Mucosa of descending colon (tissue), 3 donors: ENCODE measurements at regions not wholly inside any gene's neighbourhood (a gene's known extent, or its start where the extent isn't known, plus 50 kb on each side); places are given as distances from the start of the nearest gene placed in this dataset.

Source experiments
- ATAC-seq: fragments of 200-7000 bp; cut with Tn5 transposase; one replicate; pipeline ENCODE4 v1.9.1; 2020; ENCODE audit warnings: mild to moderate bottlenecking, moderate library complexity
- DNase-seq, 3 donors: peaks; one replicate each; pipeline ENCODE4 v3.0.0-alpha.2; 2020
- H3K36me3 ChIP-seq: fragments of 200-600 bp; one replicate; pipeline ENCODE4 v1.8.0; 2021; ENCODE audit warnings: low read depth, mild to moderate bottlenecking
- H3K4me1 ChIP-seq: fragments of 200-600 bp; one replicate; pipeline ENCODE4 v1.8.0; 2021; ENCODE audit warnings: low read depth, mild to moderate bottlenecking
- H3K4me3 ChIP-seq: fragments of 200-600 bp; one replicate; pipeline ENCODE4 v1.8.0; 2021; ENCODE audit warnings: mild to moderate bottlenecking
- H3K9me3 ChIP-seq: fragments of 200-600 bp; one replicate; pipeline ENCODE4 v1.8.0; 2021; ENCODE audit warnings: mild to moderate bottlenecking
- CTCF ChIP-seq: fragments of 200-600 bp; IDR thresholded peaks from one replicate; pipeline ENCODE4 v1.8.0; 2022; ENCODE audit warnings: antibody characterized with exemption, mild to moderate bottlenecking
- intact Hi-C, 2 donors: fragments of 100-400 bp; cut with DNase I in 1 of 2; cut with micrococcal nuclease in 1 of 2; formaldehyde crosslinking; loops; one replicate each; pipeline versions ENCODE4 v1.11.0 to v1.11.1; 2022; cut with DNase I, micrococcal nuclease
- donor health status: DM: no; HTN: no; CAD: no; lungs with moderate emphysema.
- donor health status: DM: no; HTN: no; CAD: no.
- donor health status: DM: no; HTN: yes; CAD: no.

GRCh38 chr3:137514853-137515252 lies 249.3 kb upstream of the SOX14 start:
- DNase-seq (no peak), ATAC-seq (no peak)
- TF ChIP-seq CTCF: no peak
- H3K4me3 ChIP-seq: no peak overlapping the region
- H3K9me3 ChIP-seq: no peaks in the 10 kb centered on the region
- H3K36me3 ChIP-seq: no peaks in the 10 kb centered on the region
- intact Hi-C loops: no loop called here
- no peaks in the 10 kb centered on the region for H3K4me1 ChIP-seq

- ATAC-seq (no peak), DNase-seq (no peak)
- no peak for TF ChIP-seq CTCF
- Histone ChIP-seq H3K36me3 (no peaks in the 10 kb centered on the region), H3K4me1 (no peaks in the 10 kb centered on the region), H3K4me3 (no peak overlapping the region), H3K9me3 (no peaks in the 10 kb centered on the region)
- intact Hi-C loops: no loop called here
Measured at GRCh38 chr3:137519602-137520001, 244.5 kb upstream of the SOX14 start.

GRCh38 chr3:137524751-137525150 lies 239.4 kb upstream of the SOX14 start:
- Histone ChIP-seq H3K36me3 (no peaks in the 10 kb centered on the region), H3K4me3 (no peak overlapping the region), H3K9me3 (no peaks in the 10 kb centered on the region), H3K4me1 (no peaks in the 10 kb centered on the region)
- ATAC-seq (no peak), DNase-seq (no peak)
- no peak for TF ChIP-seq CTCF
- intact Hi-C loops: no loop called here

GRCh38 chr3:137525471-137525870 lies 238.6 kb upstream of the SOX14 start:
- Histone ChIP-seq H3K4me1 (no peaks in the 10 kb centered on the region), H3K9me3 (no peaks in the 10 kb centered on the region), H3K4me3 (no peak overlapping the region), H3K36me3 (no peaks in the 10 kb centered on the region)
- DNase-seq (no peak), ATAC-seq (no peak)
- TF ChIP-seq CTCF: no peak
- intact Hi-C loops: no loop called here

GRCh38 chr3:137542049-137542448 lies 222.1 kb upstream of the SOX14 start:
- DNase-seq (no peak), ATAC-seq (no peak)
- Histone ChIP-seq H3K36me3 (no peaks in the 10 kb centered on the region), H3K4me1 (no peaks in the 10 kb centered on the region), H3K4me3 (no peak overlapping the region), H3K9me3 (peaks cover 7% of the 10 kb centered on the region)
- TF ChIP-seq CTCF: no peak
- intact Hi-C loops: no loop called here

- intact Hi-C loops: no loop called here
- no peak for TF ChIP-seq CTCF
- Histone ChIP-seq H3K4me1 (no peaks in the 10 kb centered on the region), H3K9me3 (no peaks in the 10 kb centered on the region), H3K4me3 (no peak overlapping the region), H3K36me3 (no peaks in the 10 kb centered on the region)
- DNase-seq (no peak), ATAC-seq (no peak)
Measured at GRCh38 chr3:137554242-137554641, 209.9 kb upstream of the SOX14 start.
